ENCODE measurements at regions not wholly inside any gene's neighbourhood (a gene's known extent, or its start where the extent isn't known, plus 50 kb on each side); places are given as distances from the start of the nearest gene placed in this dataset.

DNA sequence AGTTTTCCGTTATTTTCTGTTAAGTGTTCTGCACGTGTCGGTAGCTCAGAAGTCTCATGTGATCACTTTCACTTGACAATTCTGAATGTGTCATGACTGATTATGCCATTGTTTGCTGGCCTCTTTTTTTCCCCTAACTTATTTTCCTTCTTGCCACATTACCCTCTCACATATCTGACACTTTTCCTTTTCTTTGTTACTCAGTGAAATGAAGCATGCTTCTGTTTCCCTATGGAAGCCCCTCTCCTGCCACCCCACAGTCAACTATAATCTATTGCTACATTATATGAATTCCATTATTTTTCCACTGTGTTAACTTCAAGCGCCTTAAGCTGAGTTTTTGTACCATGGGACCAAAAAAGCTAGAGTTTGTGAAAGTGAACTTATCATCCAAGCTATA, 531.6 kb upstream of the HS3ST5 start:
- no peak for TF ChIP-seq CTCF (IDR thresholded peaks at IDR 0.05; ENCODE audit: low read depth, low read length)
- TF ChIP-seq POLR2A (IDR thresholded peaks at IDR 0.05; ENCODE audit: extremely low read depth, insufficient read length), result no peak
- no peak for TF ChIP-seq MAX (IDR thresholded peaks at IDR 0.05; ENCODE audit: low read depth, low read length)
- TF ChIP-seq MYC (IDR thresholded peaks at IDR 0.05; ENCODE audit: low read depth, low read length), result no peak

All from NB4 (cell line).